Cardiac muscle cell (in vitro differentiated cells and primary cell): ENCODE measurements at regions not wholly inside any gene's neighbourhood (a gene's known extent, or its start where the extent isn't known, plus 50 kb on each side); places are given as distances from the start of the nearest gene placed in this dataset.
A peak's percentile ranks its signal among the peaks of the same experiment; 100 is the strongest.
"Not testable (repeated sequence)": the region's sequence is repeated elsewhere in the genome, so short reads cannot be mapped to it uniquely, and the experiment has no call there.

ENCODE experiments used
- DNase-seq, 2 donors: peaks; one replicate each; pipeline versions ENCODE4 v3.0.0 to v3.0.0-alpha.2; 2010 to 2017; ENCODE audit warnings: low read depth in 1 of 2, low spot score in 1 of 2
- H3K27ac ChIP-seq: fragments of 200-600 bp; sonication (generic); 2 replicates; pipeline ENCODE4 v1.5.1; 2016
- H3K27me3 ChIP-seq: fragments of 200-600 bp; sonication (generic); 2 replicates; pipeline ENCODE4 v1.6.0; 2016; ENCODE audit warnings: control low read depth
- H3K36me3 ChIP-seq: fragments of 200-600 bp; sonication (generic); 2 replicates; pipeline ENCODE4 v1.5.1; 2016; ENCODE audit warnings: control low read depth
- H3K4me1 ChIP-seq: fragments of 200-600 bp; sonication (generic); 2 replicates; pipeline ENCODE4 v1.8.1; 2017; ENCODE audit warnings: low read depth, mild to moderate bottlenecking, mixed run types
- H3K4me3 ChIP-seq: fragments of 200-600 bp; sonication (generic); 2 replicates; pipeline ENCODE4 v1.5.1; 2016; ENCODE audit warnings: mild to moderate bottlenecking
- H3K9me3 ChIP-seq: fragments of 200-600 bp; sonication (generic); 2 replicates; pipeline ENCODE4 v1.5.1; 2017; ENCODE audit warnings: low read depth, mild to moderate bottlenecking, control low read depth
- TF ChIP-seq, protein P1 (sequence below): IDR thresholded peaks from 2 replicates; pipeline ENCODE4 v1.5.1; 2012; ENCODE audit warnings: low read depth, mild to moderate bottlenecking, low read length

DNA sequence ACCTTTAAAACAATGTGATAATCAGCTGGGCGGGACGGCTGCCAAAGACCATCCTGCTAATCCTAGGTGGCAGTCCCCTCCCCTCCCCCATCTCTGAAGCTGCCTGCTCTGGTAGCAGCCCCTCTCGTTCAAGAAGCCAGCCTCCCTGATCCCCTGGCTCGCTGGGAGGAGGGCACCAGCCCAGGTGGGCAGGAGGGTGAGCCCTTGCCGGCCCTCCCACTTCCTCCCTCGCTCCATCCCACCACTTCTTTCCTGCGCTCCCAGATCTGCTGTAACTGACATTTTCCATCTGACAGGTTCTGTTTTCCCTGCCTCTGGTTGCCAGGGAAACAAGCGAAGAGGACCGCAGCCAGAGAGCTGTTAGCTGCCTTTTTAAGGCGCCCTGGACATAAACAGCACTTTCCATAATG lies 155.7 kb upstream of the TNRC6C start:
- DNase-seq, result peak; percentile 37 to 61
- no peaks in the 10 kb centered on the region for H3K27me3 ChIP-seq
- no peak overlapping the region for H3K4me3 ChIP-seq
- H3K36me3 ChIP-seq, result no peaks in the 10 kb centered on the region
- no peaks in the 10 kb centered on the region for H3K4me1 ChIP-seq
- no peaks in the 10 kb centered on the region for H3K9me3 ChIP-seq
- TF ChIP-seq, protein P1, sequence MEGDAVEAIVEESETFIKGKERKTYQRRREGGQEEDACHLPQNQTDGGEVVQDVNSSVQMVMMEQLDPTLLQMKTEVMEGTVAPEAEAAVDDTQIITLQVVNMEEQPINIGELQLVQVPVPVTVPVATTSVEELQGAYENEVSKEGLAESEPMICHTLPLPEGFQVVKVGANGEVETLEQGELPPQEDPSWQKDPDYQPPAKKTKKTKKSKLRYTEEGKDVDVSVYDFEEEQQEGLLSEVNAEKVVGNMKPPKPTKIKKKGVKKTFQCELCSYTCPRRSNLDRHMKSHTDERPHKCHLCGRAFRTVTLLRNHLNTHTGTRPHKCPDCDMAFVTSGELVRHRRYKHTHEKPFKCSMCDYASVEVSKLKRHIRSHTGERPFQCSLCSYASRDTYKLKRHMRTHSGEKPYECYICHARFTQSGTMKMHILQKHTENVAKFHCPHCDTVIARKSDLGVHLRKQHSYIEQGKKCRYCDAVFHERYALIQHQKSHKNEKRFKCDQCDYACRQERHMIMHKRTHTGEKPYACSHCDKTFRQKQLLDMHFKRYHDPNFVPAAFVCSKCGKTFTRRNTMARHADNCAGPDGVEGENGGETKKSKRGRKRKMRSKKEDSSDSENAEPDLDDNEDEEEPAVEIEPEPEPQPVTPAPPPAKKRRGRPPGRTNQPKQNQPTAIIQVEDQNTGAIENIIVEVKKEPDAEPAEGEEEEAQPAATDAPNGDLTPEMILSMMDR, result no peak
- no peak overlapping the region for H3K27ac ChIP-seq

DNA sequence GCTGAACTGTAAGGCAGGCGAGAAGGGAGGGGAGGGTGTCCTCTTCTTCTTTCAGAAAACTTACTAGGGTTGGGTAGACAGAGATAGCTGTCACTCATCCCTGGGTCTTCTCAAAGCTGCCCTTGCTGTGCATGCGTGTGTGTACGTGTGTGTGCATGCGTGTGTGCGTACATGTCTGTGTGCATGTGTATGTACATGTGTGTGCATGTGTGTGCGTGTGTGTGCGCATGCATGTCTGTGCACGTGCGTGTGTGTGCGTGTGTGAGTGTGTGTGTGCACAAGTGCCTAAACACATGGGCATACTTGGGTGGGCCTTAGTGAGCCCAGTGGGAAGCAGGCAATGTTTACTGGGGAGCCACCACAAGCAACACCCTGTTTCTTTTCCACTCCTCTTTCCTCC lies 154.8 kb upstream of the TNRC6C start:
- TF ChIP-seq, protein P1, result no peak
- Histone ChIP-seq H3K9me3 (no peaks in the 10 kb centered on the region), H3K27me3 (no peaks in the 10 kb centered on the region), H3K27ac (no peak overlapping the region), H3K4me1 (no peaks in the 10 kb centered on the region), H3K36me3 (no peaks in the 10 kb centered on the region), H3K4me3 (no peak overlapping the region)
- DNase-seq, result no peak

DNA sequence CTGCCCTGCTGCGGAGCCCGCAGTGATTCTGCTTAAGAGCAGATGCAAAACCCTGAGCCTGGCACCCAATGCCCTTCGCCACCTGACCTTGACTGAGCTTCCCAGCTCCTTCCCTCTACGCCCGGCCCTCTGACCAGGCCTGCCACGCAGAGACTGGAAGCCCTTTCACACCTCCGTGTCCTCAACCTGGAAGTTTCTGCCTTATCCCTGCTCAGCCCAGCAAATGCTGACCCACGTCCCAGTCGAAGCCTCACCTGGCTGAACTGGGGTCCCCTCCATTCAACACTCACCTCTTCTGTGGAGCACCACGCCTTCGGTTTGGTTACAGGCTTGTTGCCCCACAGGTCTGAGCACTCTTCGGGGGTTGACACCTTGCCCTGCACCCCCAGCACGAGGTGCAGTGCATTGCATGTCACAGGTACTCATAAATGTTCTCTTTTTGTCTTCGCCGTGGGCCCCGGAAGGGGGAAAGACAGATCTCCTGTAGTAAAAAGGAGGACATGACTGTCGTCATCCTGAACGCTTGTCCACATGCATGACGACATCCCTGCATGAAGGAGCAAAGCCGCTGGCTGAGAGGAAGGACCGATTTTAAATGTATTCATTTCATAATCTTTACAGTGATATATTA lies 153.6 kb upstream of the TNRC6C start:
- Histone ChIP-seq H3K36me3 (no peaks in the 10 kb centered on the region), H3K27me3 (no peaks in the 10 kb centered on the region), H3K9me3 (no peaks in the 10 kb centered on the region), H3K27ac (no peak overlapping the region), H3K4me3 (no peak overlapping the region), H3K4me1 (no peaks in the 10 kb centered on the region)
- TF ChIP-seq, protein P1, result no peak
- no peak for DNase-seq

DNA sequence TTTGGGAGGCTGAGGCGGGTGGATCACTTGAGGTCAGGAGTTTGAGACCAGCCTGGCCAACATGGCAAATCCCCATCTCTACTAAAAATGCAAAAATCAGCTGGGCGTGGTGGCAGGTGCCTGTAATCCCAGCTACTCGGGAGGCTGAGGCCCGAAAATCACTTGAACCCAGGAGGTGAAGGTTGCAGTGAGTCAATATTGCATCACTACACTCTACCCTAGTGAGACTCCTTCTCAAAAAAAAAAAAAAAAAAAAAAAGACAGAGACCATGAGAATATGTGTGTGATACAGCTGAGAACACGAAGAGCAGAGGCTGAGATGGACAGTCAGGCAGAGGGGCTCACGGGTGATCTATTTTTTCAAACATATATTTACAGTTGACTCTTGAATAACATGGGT lies 152.5 kb upstream of the TNRC6C start:
- H3K4me3 ChIP-seq, H3K9me3 ChIP-seq, H3K27me3 ChIP-seq, H3K4me1 ChIP-seq, H3K36me3 ChIP-seq, DNase-seq, H3K27ac ChIP-seq: not testable (repeated sequence)

DNA sequence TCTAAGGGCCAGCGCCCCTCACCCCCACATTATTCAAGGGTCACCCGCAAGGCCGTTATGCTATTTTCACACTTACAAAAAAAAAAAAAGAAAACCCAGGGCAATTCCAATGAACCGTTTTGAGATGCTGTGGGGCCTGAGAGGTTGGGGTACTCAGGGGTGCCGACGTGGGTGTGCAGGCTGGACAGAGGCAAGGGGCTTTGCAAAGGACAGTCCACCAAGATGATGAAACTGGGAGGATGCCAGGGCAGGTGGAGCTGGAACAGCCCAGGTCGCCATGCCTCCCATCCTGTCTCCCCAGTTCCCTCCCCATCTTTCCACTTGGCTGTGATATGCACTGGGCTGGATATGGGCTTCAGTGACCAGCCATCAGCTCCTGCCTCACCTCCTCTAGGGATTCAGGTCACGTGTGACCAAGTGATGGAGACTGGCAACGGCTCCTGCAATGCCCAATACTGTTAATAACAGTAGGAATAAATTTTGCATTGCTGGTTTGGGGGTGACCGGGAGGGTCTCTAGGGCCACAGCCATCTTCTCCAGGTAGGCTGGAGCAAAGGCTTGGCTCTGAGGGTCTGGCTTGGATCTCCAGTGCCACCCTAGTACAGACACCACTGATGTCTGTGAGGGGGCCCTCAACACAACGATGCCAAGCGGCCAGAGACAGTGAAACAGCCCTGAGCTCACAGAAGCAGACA lies 151.3 kb upstream of the TNRC6C start:
- TF ChIP-seq, protein P1, result no peak
- H3K4me1 ChIP-seq, result peaks cover 10% of the 10 kb centered on the region
- DNase-seq, result no peak
- H3K27me3 ChIP-seq, result no peaks in the 10 kb centered on the region
- no peak overlapping the region for H3K27ac ChIP-seq
- no peak overlapping the region for H3K4me3 ChIP-seq
- no peaks in the 10 kb centered on the region for H3K9me3 ChIP-seq
- H3K36me3 ChIP-seq, result no peaks in the 10 kb centered on the region

DNA sequence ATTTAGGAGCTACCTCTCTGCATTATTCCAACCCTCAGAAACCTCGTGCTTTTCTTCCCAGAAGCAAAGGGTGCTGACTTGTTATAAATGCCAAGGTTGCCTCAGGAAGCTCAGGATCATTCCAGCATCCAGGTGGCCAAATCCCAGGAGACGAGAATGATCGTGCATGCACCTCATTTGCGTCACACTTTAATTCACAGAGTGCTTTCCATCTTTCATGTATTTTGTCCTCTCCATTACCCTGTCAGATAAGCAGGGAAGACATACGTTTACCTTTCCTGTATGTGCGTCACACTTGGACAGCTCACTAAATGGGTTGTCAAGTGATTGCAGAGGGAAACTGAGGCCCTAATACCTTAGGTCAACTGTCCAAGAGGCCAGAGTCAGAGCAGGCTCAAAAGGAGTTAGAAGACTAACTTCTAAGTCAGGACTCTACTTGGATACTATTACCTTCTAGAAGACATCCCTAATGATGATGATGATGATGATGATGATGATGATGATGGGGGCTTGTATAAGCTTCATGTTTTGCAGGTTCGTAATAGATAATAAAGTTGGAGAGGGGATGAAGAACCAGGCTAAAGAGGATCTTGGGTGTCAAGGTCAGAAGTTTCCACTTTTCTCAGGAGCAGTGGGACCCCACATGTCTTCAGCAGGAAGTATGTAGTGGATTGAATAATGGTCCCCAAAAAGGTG lies 150.6 kb upstream of the TNRC6C start:
- H3K27ac ChIP-seq, result no peak overlapping the region
- TF ChIP-seq, protein P1, result no peak
- H3K27me3 ChIP-seq, result no peaks in the 10 kb centered on the region

More for the DNA sequence above, 150.6 kb upstream of the TNRC6C start:
- no peak for DNase-seq
- Histone ChIP-seq H3K9me3 (no peaks in the 10 kb centered on the region), H3K4me3 (no peak overlapping the region), H3K4me1 (peaks cover 10% of the 10 kb centered on the region), H3K36me3 (no peaks in the 10 kb centered on the region)
